Rectal smooth muscle tissue (tissue), 1 donor: ENCODE measurements at regions not wholly inside any gene's neighbourhood (a gene's known extent, or its start where the extent isn't known, plus 50 kb on each side); places are given as distances from the start of the nearest gene placed in this dataset.

Source experiments
- H3K27ac ChIP-seq: one replicate; pipeline ENCODE4 v1.7.0; 2013; ENCODE audit warnings: low read depth, low read length, inconsistent platforms
- H3K27me3 ChIP-seq: one replicate; pipeline ENCODE4 v1.7.0; 2013; ENCODE audit warnings: low read length; ENCODE audit not compliant: control insufficient read depth, insufficient read depth
- H3K36me3 ChIP-seq: one replicate; pipeline ENCODE4 v1.7.0; 2013; ENCODE audit warnings: low read length; ENCODE audit not compliant: control insufficient read depth, insufficient read depth
- H3K4me1 ChIP-seq: one replicate; pipeline ENCODE4 v1.7.0; 2013; ENCODE audit warnings: low read length; ENCODE audit not compliant: control insufficient read depth, insufficient read depth
- H3K4me3 ChIP-seq: one replicate; pipeline ENCODE4 v1.7.0; 2013; ENCODE audit warnings: low read length
- H3K9ac ChIP-seq: one replicate; pipeline ENCODE4 v1.7.0; 2013; ENCODE audit warnings: low read length

DNA sequence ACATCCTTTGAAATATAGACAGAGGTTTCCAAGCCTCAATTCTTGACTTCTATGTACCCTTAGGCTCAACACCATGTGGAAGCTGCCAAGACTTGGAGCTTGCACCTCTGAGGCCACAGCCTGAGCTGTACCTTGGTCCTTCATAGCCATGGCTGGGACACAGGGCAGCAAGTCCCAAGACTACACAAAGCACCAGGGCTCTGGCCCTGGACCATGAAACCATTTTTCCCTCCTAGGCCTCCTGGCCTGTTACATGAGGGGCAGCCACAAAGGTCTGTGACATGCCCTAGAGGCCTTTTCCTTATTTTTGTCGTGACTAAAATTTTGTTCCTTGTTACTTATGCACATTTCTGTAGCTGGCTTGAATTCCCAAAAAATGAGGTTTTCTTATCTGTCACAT is 953.1 kb upstream of the ADGRL4 start:
- Histone ChIP-seq H3K36me3 (no peaks in the 10 kb centered on the region), H3K4me3 (no peak overlapping the region)

GRCh38 chr1:79955966-79956365 is 949.4 kb upstream of the ADGRL4 start:
- H3K9ac ChIP-seq: no peak overlapping the region
- H3K27ac ChIP-seq: no peak overlapping the region
- no peaks in the 10 kb centered on the region for H3K27me3 ChIP-seq
- H3K4me3 ChIP-seq: no peak overlapping the region
- H3K4me1 ChIP-seq: no peaks in the 10 kb centered on the region
- no peaks in the 10 kb centered on the region for H3K36me3 ChIP-seq

More for the DNA sequence above, 953.1 kb upstream of the ADGRL4 start:
- no peaks in the 10 kb centered on the region for H3K4me1 ChIP-seq
- H3K9ac ChIP-seq: no peak overlapping the region
- no peak overlapping the region for H3K27ac ChIP-seq
- no peaks in the 10 kb centered on the region for H3K27me3 ChIP-seq

DNA sequence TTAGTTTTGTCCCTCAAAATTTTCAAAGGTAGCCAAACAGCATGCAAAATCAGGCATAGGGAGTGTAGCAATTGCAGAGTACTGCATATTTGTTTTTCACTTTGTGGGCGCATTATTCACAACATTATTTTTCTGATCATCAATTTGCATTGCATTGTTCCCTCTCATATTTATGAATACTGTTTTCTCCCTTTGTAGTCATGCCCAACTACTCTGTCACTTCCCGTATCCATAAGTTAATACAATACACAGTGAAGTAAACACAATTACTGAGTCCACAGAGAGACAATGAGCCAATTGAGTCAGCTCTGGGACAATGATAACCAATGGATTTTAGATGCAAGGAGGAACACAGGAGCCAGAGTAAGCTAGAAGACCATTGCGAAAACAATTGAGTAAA is 944.0 kb upstream of the ADGRL4 start:
- H3K9ac ChIP-seq: no peak overlapping the region
- H3K27me3 ChIP-seq: no peaks in the 10 kb centered on the region
- no peaks in the 10 kb centered on the region for H3K4me1 ChIP-seq
- H3K27ac ChIP-seq: no peak overlapping the region
- H3K36me3 ChIP-seq: no peaks in the 10 kb centered on the region
- H3K4me3 ChIP-seq: no peak overlapping the region

GRCh38 chr1:79945391-79945790 is 938.9 kb upstream of the ADGRL4 start:
- no peak overlapping the region for H3K4me3 ChIP-seq
- H3K36me3 ChIP-seq: no peaks in the 10 kb centered on the region
- H3K9ac ChIP-seq: no peak overlapping the region
- no peaks in the 10 kb centered on the region for H3K27me3 ChIP-seq
- H3K27ac ChIP-seq: no peak overlapping the region
- H3K4me1 ChIP-seq: no peaks in the 10 kb centered on the region

GRCh38 chr1:79929356-79929755 is 922.8 kb upstream of the ADGRL4 start:
- Histone ChIP-seq H3K4me3 (no peak overlapping the region), H3K36me3 (no peaks in the 10 kb centered on the region), H3K4me1 (no peaks in the 10 kb centered on the region), H3K9ac (no peak overlapping the region), H3K27me3 (no peaks in the 10 kb centered on the region), H3K27ac (no peak overlapping the region)

- no peak overlapping the region for H3K9ac ChIP-seq
- no peaks in the 10 kb centered on the region for H3K27me3 ChIP-seq
- no peak overlapping the region for H3K4me3 ChIP-seq
- no peak overlapping the region for H3K27ac ChIP-seq
- H3K36me3 ChIP-seq: no peaks in the 10 kb centered on the region
- H3K4me1 ChIP-seq: no peaks in the 10 kb centered on the region
These were observed 922.4 kb upstream of the ADGRL4 start for GRCh38 chr1:79928901-79929300.

DNA sequence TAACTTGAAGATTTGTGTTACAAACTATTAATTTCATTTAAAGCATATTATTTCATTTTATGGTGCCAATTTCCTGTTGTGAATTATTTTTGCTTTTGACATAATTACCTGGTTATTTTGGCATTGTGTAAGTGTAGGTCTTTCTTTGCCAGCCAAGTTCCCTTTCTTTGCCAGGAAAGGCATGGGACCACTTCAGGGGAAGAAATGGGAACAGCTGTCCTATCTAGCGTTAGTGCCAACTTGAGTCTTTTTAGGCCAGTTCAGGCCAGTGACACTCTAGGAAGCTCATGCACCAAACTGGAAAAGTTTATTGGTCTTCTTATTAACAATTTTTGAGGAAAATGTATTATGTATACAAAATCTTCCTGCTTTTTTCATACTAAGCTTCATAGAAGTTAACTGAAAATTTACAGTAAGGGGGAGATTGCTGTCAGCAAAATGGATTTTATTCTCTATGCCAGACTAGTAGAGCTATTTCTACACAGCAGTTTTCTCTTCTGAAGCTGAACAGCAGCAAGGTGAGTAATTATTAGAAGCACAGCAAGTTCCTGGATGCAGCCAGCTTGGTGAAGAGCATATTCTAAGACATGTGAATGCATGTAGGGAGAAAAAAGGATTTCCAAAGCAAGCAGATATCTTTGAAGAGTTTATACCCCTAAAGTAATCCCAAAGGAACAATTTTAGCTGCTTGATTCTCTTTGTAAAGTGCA is 914.6 kb upstream of the ADGRL4 start:
- Histone ChIP-seq H3K4me3 (no peak overlapping the region), H3K27me3 (no peaks in the 10 kb centered on the region), H3K9ac (no peak overlapping the region), H3K4me1 (no peaks in the 10 kb centered on the region), H3K36me3 (no peaks in the 10 kb centered on the region), H3K27ac (no peak overlapping the region)

GRCh38 chr1:79914896-79915295 is 908.4 kb upstream of the ADGRL4 start:
- Histone ChIP-seq H3K9ac (no peak overlapping the region), H3K36me3 (no peaks in the 10 kb centered on the region), H3K27me3 (no peaks in the 10 kb centered on the region), H3K4me1 (no peaks in the 10 kb centered on the region), H3K27ac (no peak overlapping the region), H3K4me3 (no peak overlapping the region)

DNA sequence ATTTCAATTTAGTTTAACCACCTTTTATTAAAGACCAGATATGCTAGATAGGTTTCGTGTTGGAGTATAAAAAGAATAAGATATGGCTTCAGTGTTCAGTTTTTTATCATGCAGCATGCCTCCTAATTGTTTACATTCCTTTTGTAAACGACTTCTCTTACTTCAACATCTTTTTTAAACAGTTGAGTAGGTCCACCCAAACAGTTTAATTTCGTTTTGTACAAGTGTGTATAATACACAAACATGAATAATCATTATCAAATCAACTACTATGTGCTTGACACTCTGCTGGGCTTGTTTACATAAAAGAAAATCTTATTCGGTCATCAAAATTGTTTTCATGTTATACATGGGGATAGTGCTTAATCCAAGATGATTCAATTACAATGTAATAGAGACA is 906.3 kb upstream of the ADGRL4 start:
- H3K27ac ChIP-seq: no peak overlapping the region
- no peak overlapping the region for H3K4me3 ChIP-seq
- no peaks in the 10 kb centered on the region for H3K4me1 ChIP-seq
- H3K36me3 ChIP-seq: no peaks in the 10 kb centered on the region
- no peaks in the 10 kb centered on the region for H3K27me3 ChIP-seq
- no peak overlapping the region for H3K9ac ChIP-seq

DNA sequence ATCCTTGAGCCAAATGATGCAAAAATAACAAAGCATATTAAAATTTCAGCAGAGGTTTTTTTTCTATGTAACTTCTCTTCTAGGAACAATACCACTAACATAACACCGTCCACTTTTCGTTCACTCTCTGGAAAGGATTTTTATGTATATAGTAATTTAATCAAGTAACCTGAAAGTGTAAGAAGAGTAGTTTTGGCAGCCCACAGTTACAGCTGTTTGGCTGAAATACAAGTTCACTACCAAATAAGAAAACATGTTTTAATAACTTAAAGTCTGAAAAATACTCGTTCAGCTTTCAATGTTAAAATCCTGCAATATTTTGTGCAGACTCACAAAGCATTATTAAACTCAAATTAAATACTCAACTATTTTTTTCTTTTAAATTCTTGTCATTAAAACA is 896.8 kb upstream of the ADGRL4 start:
- Histone ChIP-seq H3K4me1 (no peaks in the 10 kb centered on the region), H3K27me3 (no peaks in the 10 kb centered on the region), H3K4me3 (no peak overlapping the region), H3K9ac (no peak overlapping the region), H3K27ac (no peak overlapping the region), H3K36me3 (no peaks in the 10 kb centered on the region)

- H3K27me3 ChIP-seq: no peaks in the 10 kb centered on the region
- no peak overlapping the region for H3K4me3 ChIP-seq
- H3K36me3 ChIP-seq: no peaks in the 10 kb centered on the region
- H3K9ac ChIP-seq: no peak overlapping the region
- H3K27ac ChIP-seq: no peak overlapping the region
- no peaks in the 10 kb centered on the region for H3K4me1 ChIP-seq
These were observed 895.9 kb upstream of the ADGRL4 start for GRCh38 chr1:79902418-79902817.

DNA sequence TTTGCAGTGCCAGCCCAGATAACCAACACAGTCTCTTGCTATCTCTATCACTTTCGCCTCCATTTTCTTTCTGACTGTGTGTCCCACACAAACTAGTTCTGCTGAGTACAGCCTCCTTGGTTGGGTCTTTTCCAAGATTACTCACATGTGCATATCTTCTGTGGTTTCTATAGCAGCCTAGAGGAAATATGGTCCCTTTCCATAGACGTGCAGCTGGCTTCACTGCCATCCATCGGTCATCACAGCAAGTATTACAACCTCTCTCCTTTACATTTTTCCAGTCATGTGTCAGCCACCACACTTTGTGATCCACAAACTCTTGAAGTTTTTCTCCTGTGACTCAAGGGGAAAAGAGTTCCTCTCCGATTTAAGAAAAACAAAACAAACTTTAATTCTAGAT is 893.4 kb upstream of the ADGRL4 start:
- Histone ChIP-seq H3K4me3 (no peak overlapping the region), H3K9ac (no peak overlapping the region), H3K27ac (no peak overlapping the region), H3K4me1 (no peaks in the 10 kb centered on the region), H3K36me3 (no peaks in the 10 kb centered on the region), H3K27me3 (no peaks in the 10 kb centered on the region)

- H3K27ac ChIP-seq: no peak overlapping the region
These were observed 889.6 kb upstream of the ADGRL4 start for GRCh38 chr1:79896140-79896539.

More at GRCh38 chr1:79896140-79896539, 889.6 kb upstream of the ADGRL4 start:
- no peaks in the 10 kb centered on the region for H3K36me3 ChIP-seq
- no peaks in the 10 kb centered on the region for H3K4me1 ChIP-seq
- no peaks in the 10 kb centered on the region for H3K27me3 ChIP-seq
- no peak overlapping the region for H3K4me3 ChIP-seq
- H3K9ac ChIP-seq: no peak overlapping the region
